BLaER1 treated with 17β-estradiol and CSF1 and Interleukin-3, amounts not matched to agents 10 nM and 100 nM (cell line): ENCODE measurements at regions not wholly inside any gene's neighbourhood (a gene's known extent, or its start where the extent isn't known, plus 50 kb on each side); places are given as distances from the start of the nearest gene placed in this dataset.
"Not testable (repeated sequence)": the region's sequence is repeated elsewhere in the genome, so short reads cannot be mapped to it uniquely, and the experiment has no call there.

ENCODE experiments used
- H3K27ac ChIP-seq, 11 experiments: shearing (Covaris generic); formaldehyde crosslinking; 2 replicates each; pipeline ENCODE4 v1.8.1; 2022
- H3K27me3 ChIP-seq, 11 experiments: shearing (Covaris generic); formaldehyde crosslinking; 2 replicates each; pipeline ENCODE4 v1.8.1; 2022
- H3K36me3 ChIP-seq, 11 experiments: shearing (Covaris generic); formaldehyde crosslinking; 2 replicates each; pipeline ENCODE4 v1.8.1; 2022
- H3K4me1 ChIP-seq, 10 experiments: shearing (Covaris generic); formaldehyde crosslinking; 2 replicates each; pipeline ENCODE4 v1.8.1; 2022
- H3K4me2 ChIP-seq, 11 experiments: shearing (Covaris generic); formaldehyde crosslinking; 2 replicates each; pipeline ENCODE4 v1.8.1; 2022
- H3K4me3 ChIP-seq, 10 experiments: shearing (Covaris generic); formaldehyde crosslinking; 2 replicates each; pipeline ENCODE4 v1.8.1; 2022
- H3K9ac ChIP-seq, 11 experiments: shearing (Covaris generic); formaldehyde crosslinking; 2 replicates each; pipeline ENCODE4 v1.8.1; 2022
- H3K9me3 ChIP-seq, 11 experiments: shearing (Covaris generic); formaldehyde crosslinking; replicated peaks in 1 of 11; 2 replicates each; pipeline ENCODE4 v1.8.1; 2022
- H4K20me1 ChIP-seq, 11 experiments: shearing (Covaris generic); formaldehyde crosslinking; 2 replicates each; pipeline ENCODE4 v1.8.1; 2022
- Cebpa-rat ChIP-seq, 11 experiments: shearing (Covaris generic); IDR thresholded peaks; 2 replicates each; pipeline ENCODE4 v1.8.1; 2022

DNA sequence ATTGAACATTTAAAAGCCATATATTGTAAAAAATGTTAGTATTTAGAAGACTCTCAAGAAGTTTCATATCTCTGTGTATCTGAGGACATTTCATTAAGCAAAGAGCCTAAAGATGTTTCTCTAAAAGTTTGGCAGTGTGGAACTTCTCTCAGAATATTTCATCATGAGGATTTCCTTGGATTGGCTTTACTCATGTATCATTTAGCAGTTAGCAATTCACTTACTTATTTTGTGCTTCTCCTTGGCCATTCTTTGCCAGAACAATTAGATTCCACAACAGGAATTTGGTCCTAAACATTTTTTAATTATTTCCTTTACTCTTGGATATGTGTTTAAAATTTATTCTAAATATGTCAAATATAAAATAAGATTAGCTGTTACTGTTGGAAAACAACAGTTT lies 345.0 kb upstream of the LRRTM4 start:
- no peaks in the 10 kb centered on the region for H4K20me1 ChIP-seq
- TF ChIP-seq Cebpa-rat (IDR thresholded peaks at IDR 0.05) = no peak

DNA sequence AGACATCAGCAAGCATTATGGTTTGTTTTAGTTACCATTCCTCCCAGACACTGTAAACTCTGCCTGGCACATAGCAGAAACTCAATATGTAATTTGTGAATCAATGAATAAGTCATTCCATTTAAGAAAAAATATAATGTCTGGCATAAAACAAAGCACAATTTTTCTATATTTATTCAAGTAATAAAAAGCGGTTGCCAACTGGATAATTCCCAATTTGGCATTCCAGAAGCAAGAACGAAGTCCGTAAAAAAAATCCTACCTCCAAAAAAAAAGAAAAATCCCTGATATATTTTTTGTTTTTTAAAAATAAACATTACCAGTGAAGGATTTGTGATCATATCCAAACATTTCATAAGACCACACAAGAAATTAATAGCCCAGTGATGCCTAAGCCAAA lies 351.3 kb upstream of the LRRTM4 start:
- Histone ChIP-seq H3K4me1 (no peaks in the 10 kb centered on the region), H3K36me3 (no peaks in the 10 kb centered on the region), H3K4me2 (no peak overlapping the region), H3K9me3 (no peaks in the 10 kb centered on the region), H4K20me1 (no peaks in the 10 kb centered on the region), H3K27me3 (no peaks in the 10 kb centered on the region), H3K9ac (no peak overlapping the region), H3K4me3 (no peak overlapping the region), H3K27ac (no peak overlapping the region)
- TF ChIP-seq Cebpa-rat (IDR thresholded peaks at IDR 0.05) = no peak

More for the DNA sequence above, 345.0 kb upstream of the LRRTM4 start:
- Histone ChIP-seq H3K4me2 (no peak overlapping the region), H3K4me1 (no peaks in the 10 kb centered on the region), H3K36me3 (no peaks in the 10 kb centered on the region), H3K9ac (no peak overlapping the region), H3K4me3 (no peak overlapping the region), H3K9me3 (no peaks in the 10 kb centered on the region), H3K27ac (no peak overlapping the region), H3K27me3 (no peaks in the 10 kb centered on the region)

DNA sequence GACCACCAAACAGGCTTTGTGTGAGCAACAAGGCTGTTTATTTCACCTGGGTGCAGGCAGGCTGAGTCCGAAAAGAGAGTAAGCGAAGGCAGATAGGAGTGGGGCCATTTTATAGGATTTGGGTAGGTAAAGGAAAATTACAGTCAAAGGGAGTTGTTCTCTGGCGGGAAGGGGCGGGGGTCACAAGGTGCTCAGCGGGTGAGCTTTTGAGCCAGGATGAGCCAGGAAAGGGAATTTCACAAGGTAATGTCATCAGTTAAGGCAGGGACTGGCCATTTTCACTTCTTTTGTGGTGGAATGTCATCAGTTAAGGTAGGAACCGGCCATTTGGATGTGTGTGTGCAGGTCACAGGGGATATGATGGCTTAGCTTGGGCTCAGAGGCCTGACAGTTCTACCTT lies 378.0 kb upstream of the LRRTM4 start:
- not testable (repeated sequence) for H3K4me2 ChIP-seq, H4K20me1 ChIP-seq, H3K4me1 ChIP-seq, H3K27ac ChIP-seq, H3K27me3 ChIP-seq, H3K4me3 ChIP-seq, H3K9ac ChIP-seq, H3K36me3 ChIP-seq, H3K9me3 ChIP-seq

GRCh38 chr2:77910136-77910535 lies 388.0 kb upstream of the LRRTM4 start:
- TF ChIP-seq Cebpa-rat (IDR thresholded peaks at IDR 0.05) = no peak
- no peak overlapping the region for H3K27ac ChIP-seq
- H4K20me1 ChIP-seq = no peaks in the 10 kb centered on the region
- no peaks in the 10 kb centered on the region for H3K27me3 ChIP-seq
- peaks cover 5 to 16% (median 12%) of the 10 kb centered on the region in 11 experiments; a peak in 20 of 22 replicates for H3K9me3 ChIP-seq
- no peak overlapping the region for H3K4me2 ChIP-seq
- no peak overlapping the region for H3K9ac ChIP-seq
- H3K4me1 ChIP-seq = no peaks in the 10 kb centered on the region
- no peak overlapping the region for H3K4me3 ChIP-seq
- no peaks in the 10 kb centered on the region for H3K36me3 ChIP-seq

DNA sequence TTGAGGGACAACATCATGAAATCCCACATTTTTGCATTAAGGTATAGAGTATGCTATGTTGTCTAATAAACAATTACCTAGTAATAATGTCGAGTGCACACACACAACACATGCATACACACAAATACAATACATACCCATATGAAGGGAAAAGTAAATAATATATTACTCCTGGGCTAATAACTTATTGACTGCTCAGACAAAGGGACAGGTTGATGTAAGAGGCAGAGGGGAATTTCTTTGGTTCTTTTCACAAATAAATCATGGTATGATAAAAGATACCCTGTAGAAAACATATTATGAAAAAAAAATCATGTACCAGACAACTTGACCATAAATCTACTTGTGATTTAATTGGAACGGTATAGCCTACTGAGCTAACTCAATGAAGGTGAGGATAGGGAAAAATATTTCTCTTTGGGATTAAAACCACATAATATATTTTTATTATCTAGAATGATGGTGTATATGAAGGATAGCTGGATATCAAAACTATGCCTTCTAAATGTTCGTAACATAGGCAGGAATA lies 398.7 kb upstream of the LRRTM4 start:
- H3K4me3 ChIP-seq = no peak overlapping the region
- H3K9me3 ChIP-seq = no peaks in the 10 kb centered on the region
- no peaks in the 10 kb centered on the region for H4K20me1 ChIP-seq
- TF ChIP-seq Cebpa-rat (IDR thresholded peaks at IDR 0.05) = no peak
- no peak overlapping the region for H3K27ac ChIP-seq
- no peaks in the 10 kb centered on the region for H3K36me3 ChIP-seq
- H3K27me3 ChIP-seq = no peaks in the 10 kb centered on the region
- no peak overlapping the region for H3K9ac ChIP-seq
- H3K4me1 ChIP-seq = no peaks in the 10 kb centered on the region
- no peak overlapping the region for H3K4me2 ChIP-seq

- H3K27me3 ChIP-seq = no peaks in the 10 kb centered on the region
These were observed 400.4 kb upstream of the LRRTM4 start for GRCh38 chr2:77922567-77922966.

GRCh38 chr2:77937366-77937765 lies 415.2 kb upstream of the LRRTM4 start:
- TF ChIP-seq Cebpa-rat (IDR thresholded peaks at IDR 0.05) = no peak
- H4K20me1 ChIP-seq = no peaks in the 10 kb centered on the region
- H3K27me3 ChIP-seq = no peaks in the 10 kb centered on the region
- no peak overlapping the region for H3K27ac ChIP-seq
- no peaks in the 10 kb centered on the region for H3K9me3 ChIP-seq
- no peak overlapping the region for H3K4me3 ChIP-seq
- no peak overlapping the region for H3K4me2 ChIP-seq
- H3K36me3 ChIP-seq = no peaks in the 10 kb centered on the region
- no peaks in the 10 kb centered on the region for H3K4me1 ChIP-seq
- H3K9ac ChIP-seq = no peak overlapping the region

More at GRCh38 chr2:77922567-77922966, 400.4 kb upstream of the LRRTM4 start:
- no peak for TF ChIP-seq Cebpa-rat (IDR thresholded peaks at IDR 0.05)
- Histone ChIP-seq H3K9me3 (no peaks in the 10 kb centered on the region), H3K4me3 (no peak overlapping the region), H3K27ac (no peak overlapping the region), H3K36me3 (no peaks in the 10 kb centered on the region), H3K4me2 (no peak overlapping the region), H3K4me1 (no peaks in the 10 kb centered on the region), H4K20me1 (no peaks in the 10 kb centered on the region), H3K9ac (no peak overlapping the region)

GRCh38 chr2:77938462-77938861 lies 416.3 kb upstream of the LRRTM4 start:
- TF ChIP-seq Cebpa-rat (IDR thresholded peaks at IDR 0.05) = no peak
- H3K9ac ChIP-seq = no peak overlapping the region
- H3K9me3 ChIP-seq = no peaks in the 10 kb centered on the region
- no peaks in the 10 kb centered on the region for H4K20me1 ChIP-seq
- no peaks in the 10 kb centered on the region for H3K27me3 ChIP-seq
- no peak overlapping the region for H3K4me2 ChIP-seq
- no peaks in the 10 kb centered on the region for H3K36me3 ChIP-seq
- no peak overlapping the region for H3K27ac ChIP-seq
- H3K4me1 ChIP-seq = no peaks in the 10 kb centered on the region
- no peak overlapping the region for H3K4me3 ChIP-seq

DNA sequence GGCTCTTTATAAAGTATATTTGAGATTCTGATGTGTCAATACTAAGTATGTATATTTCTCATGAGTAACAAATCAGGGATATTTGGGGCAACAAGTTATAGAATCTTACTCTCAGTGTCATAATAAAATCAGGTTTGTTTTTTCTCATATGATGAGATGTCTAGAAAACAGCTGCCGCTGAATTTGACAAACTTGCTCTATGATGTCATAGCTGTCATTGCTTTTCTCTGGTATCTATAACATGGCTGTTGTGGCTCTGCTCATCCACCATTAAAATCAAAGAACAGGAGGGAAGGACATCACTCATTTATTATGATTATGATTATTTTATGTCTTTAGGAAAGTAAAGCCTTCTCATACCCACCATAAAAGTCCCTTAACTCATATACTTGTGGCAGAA lies 417.2 kb upstream of the LRRTM4 start:
- no peak overlapping the region for H3K27ac ChIP-seq
- no peak overlapping the region for H3K9ac ChIP-seq
- no peak for TF ChIP-seq Cebpa-rat (IDR thresholded peaks at IDR 0.05)
- no peaks in the 10 kb centered on the region for H3K4me1 ChIP-seq
- no peak overlapping the region for H3K4me2 ChIP-seq
- H3K9me3 ChIP-seq = no peaks in the 10 kb centered on the region
- no peaks in the 10 kb centered on the region for H3K27me3 ChIP-seq
- H4K20me1 ChIP-seq = no peaks in the 10 kb centered on the region
- H3K36me3 ChIP-seq = no peaks in the 10 kb centered on the region
- no peak overlapping the region for H3K4me3 ChIP-seq

DNA sequence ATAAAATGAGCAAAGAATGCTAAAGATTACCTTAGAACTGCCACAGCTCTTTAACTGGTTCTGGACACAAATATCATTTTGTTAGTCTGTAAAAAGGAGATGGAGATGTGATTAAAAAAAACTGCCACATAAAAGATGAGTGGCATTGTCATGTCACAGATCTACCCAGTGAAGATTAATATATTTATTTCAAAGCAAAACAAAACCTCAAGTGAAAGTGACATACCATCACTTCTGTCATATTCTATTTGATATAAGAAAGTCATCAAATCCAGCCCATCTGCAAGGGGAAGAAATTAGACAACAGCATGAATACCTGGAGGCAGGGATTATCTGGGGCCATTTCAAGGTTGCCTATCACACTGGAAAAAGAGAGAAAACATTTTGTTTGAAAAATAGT lies 417.6 kb upstream of the LRRTM4 start:
- no peaks in the 10 kb centered on the region for H3K4me1 ChIP-seq
- H4K20me1 ChIP-seq = no peaks in the 10 kb centered on the region
- no peak for TF ChIP-seq Cebpa-rat (IDR thresholded peaks at IDR 0.05)
- H3K4me2 ChIP-seq = no peak overlapping the region
- no peak overlapping the region for H3K4me3 ChIP-seq
- no peaks in the 10 kb centered on the region for H3K9me3 ChIP-seq
- no peaks in the 10 kb centered on the region for H3K36me3 ChIP-seq
- no peaks in the 10 kb centered on the region for H3K27me3 ChIP-seq
- H3K9ac ChIP-seq = no peak overlapping the region
- H3K27ac ChIP-seq = no peak overlapping the region
